ENCODE measurements at regions not wholly inside any gene's neighbourhood (a gene's known extent, or its start where the extent isn't known, plus 50 kb on each side); places are given as distances from the start of the nearest gene placed in this dataset.

DNA sequence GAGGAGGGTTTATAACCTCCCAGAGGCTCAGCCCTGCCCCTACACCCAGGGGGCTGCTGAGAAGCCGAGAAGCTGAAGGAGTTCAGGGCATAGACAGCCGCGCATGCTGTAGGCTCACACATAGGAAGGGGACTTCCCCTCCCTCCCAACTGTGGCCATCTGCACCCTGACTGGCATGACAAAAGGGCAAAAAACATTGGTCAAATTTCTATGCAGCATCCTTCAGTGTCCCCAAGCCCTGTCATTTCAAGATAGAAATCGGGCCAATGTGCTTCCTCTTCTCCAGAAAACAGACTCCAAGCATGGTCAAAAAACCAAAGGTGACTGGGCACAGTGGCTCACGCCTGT lies 55.9 kb upstream of the MYL10 start:
- TF ChIP-seq, protein P1, sequence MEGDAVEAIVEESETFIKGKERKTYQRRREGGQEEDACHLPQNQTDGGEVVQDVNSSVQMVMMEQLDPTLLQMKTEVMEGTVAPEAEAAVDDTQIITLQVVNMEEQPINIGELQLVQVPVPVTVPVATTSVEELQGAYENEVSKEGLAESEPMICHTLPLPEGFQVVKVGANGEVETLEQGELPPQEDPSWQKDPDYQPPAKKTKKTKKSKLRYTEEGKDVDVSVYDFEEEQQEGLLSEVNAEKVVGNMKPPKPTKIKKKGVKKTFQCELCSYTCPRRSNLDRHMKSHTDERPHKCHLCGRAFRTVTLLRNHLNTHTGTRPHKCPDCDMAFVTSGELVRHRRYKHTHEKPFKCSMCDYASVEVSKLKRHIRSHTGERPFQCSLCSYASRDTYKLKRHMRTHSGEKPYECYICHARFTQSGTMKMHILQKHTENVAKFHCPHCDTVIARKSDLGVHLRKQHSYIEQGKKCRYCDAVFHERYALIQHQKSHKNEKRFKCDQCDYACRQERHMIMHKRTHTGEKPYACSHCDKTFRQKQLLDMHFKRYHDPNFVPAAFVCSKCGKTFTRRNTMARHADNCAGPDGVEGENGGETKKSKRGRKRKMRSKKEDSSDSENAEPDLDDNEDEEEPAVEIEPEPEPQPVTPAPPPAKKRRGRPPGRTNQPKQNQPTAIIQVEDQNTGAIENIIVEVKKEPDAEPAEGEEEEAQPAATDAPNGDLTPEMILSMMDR (IDR thresholded peaks at IDR 0.05; ENCODE audit: low read depth, low read length, poor library complexity, severe bottlenecking) = no peak
- TF ChIP-seq EZH2phosphoT487 (IDR thresholded peaks at IDR 0.05; ENCODE audit: borderline replicate concordance, low read length) = no peak
